ENCODE measurements at regions not wholly inside any gene's neighbourhood (a gene's known extent, or its start where the extent isn't known, plus 50 kb on each side); places are given as distances from the start of the nearest gene placed in this dataset.
A peak's percentile ranks its signal among the peaks of the same experiment; 100 is the strongest.

GRCh38 chr3:188008582-188009213 lies 145.3 kb upstream of the LPP start:
- H3K9me3 ChIP-seq: no peaks in the 10 kb centered on the region
- peaks cover 9 to 18% of the 10 kb centered on the region in 2 donors for H3K4me1 ChIP-seq
- H3K27me3 ChIP-seq: no peaks in the 10 kb centered on the region
- H3K4me3 ChIP-seq: no peak overlapping the region
- DNase-seq (no peak), ATAC-seq (no peak)
- TF ChIP-seq POLR2A (IDR thresholded peaks at IDR 0.05): no peak
- TF ChIP-seq CTCF (IDR thresholded peaks at IDR 0.05 in 4 of 5, conservative IDR thresholded peaks at IDR 0.05 in 1 of 5): no peak
- intact Hi-C loops (cut with DNase I; ENCODE audit: low total_unique reads) (loop anchor here (5.0 kb wide), 2 partner anchors 151 to 259 kb away; no protein-coding TSS in a partner anchor), in situ Hi-C loops (cut with MboI; ENCODE audit: low sequenced_read_pairs in 4 of 4) (loop anchor here in 1 of 4 donors (10.0 kb wide), 1 partner anchor 264 kb away; the partner anchor contains the start of gene BCL6)
- peak overlapping the region; percentile 88 to 97 (median 90) for H3K27ac ChIP-seq
- H3K36me3 ChIP-seq: no peaks in the 10 kb centered on the region

- ATAC-seq (no peak), DNase-seq (no peak)
- no peaks in the 10 kb centered on the region for H3K9me3 ChIP-seq
- H3K27ac ChIP-seq: no peak overlapping the region
- intact Hi-C loops (cut with DNase I; ENCODE audit: low total_unique reads) (no loop called here), in situ Hi-C loops (cut with MboI; ENCODE audit: low sequenced_read_pairs in 4 of 4) (no loop called here)
- H3K4me3 ChIP-seq: no peak overlapping the region
- TF ChIP-seq POLR2A (IDR thresholded peaks at IDR 0.05) (no peak), CTCF (IDR thresholded peaks at IDR 0.05 in 4 of 5, conservative IDR thresholded peaks at IDR 0.05 in 1 of 5) (no peak)
- peaks cover 9 to 16% of the 10 kb centered on the region in 2 donors for H3K4me1 ChIP-seq
- H3K36me3 ChIP-seq: no peaks in the 10 kb centered on the region
- no peaks in the 10 kb centered on the region for H3K27me3 ChIP-seq
Measured at GRCh38 chr3:188010478-188010877, 143.5 kb upstream of the LPP start.

- Histone ChIP-seq H3K4me1 (no peaks in the 10 kb centered on the region), H3K27ac (no peak overlapping the region), H3K4me3 (no peak overlapping the region), H3K27me3 (no peaks in the 10 kb centered on the region), H3K36me3 (no peaks in the 10 kb centered on the region), H3K9me3 (no peaks in the 10 kb centered on the region)
- ATAC-seq (no peak), DNase-seq (no peak)
- TF ChIP-seq POLR2A (IDR thresholded peaks at IDR 0.05): no peak
- TF ChIP-seq CTCF (IDR thresholded peaks at IDR 0.05 in 4 of 5, conservative IDR thresholded peaks at IDR 0.05 in 1 of 5): no peak
- intact Hi-C loops (cut with DNase I; ENCODE audit: low total_unique reads): no loop called here
- in situ Hi-C loops (cut with MboI; ENCODE audit: low sequenced_read_pairs in 4 of 4): no loop called here
Measured at GRCh38 chr3:188019727-188020126, 134.2 kb upstream of the LPP start.

GRCh38 chr3:188021041-188021440 lies 132.9 kb upstream of the LPP start:
- intact Hi-C loops (cut with DNase I; ENCODE audit: low total_unique reads) (no loop called here), in situ Hi-C loops (cut with MboI; ENCODE audit: low sequenced_read_pairs in 4 of 4) (no loop called here)
- H3K36me3 ChIP-seq: no peaks in the 10 kb centered on the region
- no peak overlapping the region for H3K27ac ChIP-seq
- H3K27me3 ChIP-seq: no peaks in the 10 kb centered on the region
- H3K4me3 ChIP-seq: no peak overlapping the region
- ATAC-seq (no peak), DNase-seq (no peak)
- H3K9me3 ChIP-seq: no peaks in the 10 kb centered on the region
- H3K4me1 ChIP-seq: no peaks in the 10 kb centered on the region
- no peak for TF ChIP-seq CTCF (IDR thresholded peaks at IDR 0.05 in 4 of 5, conservative IDR thresholded peaks at IDR 0.05 in 1 of 5)
- no peak for TF ChIP-seq POLR2A (IDR thresholded peaks at IDR 0.05)

All from gastrocnemius medialis (tissue), 4 donors.